Retina (tissue), 1 donor: ENCODE measurements at regions not wholly inside any gene's neighbourhood (a gene's known extent, or its start where the extent isn't known, plus 50 kb on each side); places are given as distances from the start of the nearest gene placed in this dataset.
A peak's percentile ranks its signal among the peaks of the same experiment; 100 is the strongest.
"Not testable (repeated sequence)": the region's sequence is repeated elsewhere in the genome, so short reads cannot be mapped to it uniquely, and the experiment has no call there.

Experiments
- DNase-seq: peaks from one replicate; pipeline ENCODE4 v3.0.0-alpha.2; 2016

GRCh38 chr12:58069268-58069963 is 128.0 kb downstream of the ATP23 start:
- no peak for DNase-seq

- peak; percentile 47 for DNase-seq
These were observed 130.6 kb downstream of the ATP23 start for GRCh38 chr12:58071994-58072393.

GRCh38 chr12:58074259-58074658 is 132.9 kb downstream of the ATP23 start:
- no peak for DNase-seq

- DNase-seq: no peak
These were observed 138.4 kb downstream of the ATP23 start for GRCh38 chr12:58079806-58080205.

- no peak for DNase-seq
These were observed 140.1 kb downstream of the ATP23 start for GRCh38 chr12:58081488-58081887.

GRCh38 chr12:58082996-58083395 is 141.6 kb downstream of the ATP23 start:
- no peak for DNase-seq

GRCh38 chr12:58086006-58086405 is 144.6 kb downstream of the ATP23 start:
- DNase-seq: no peak

- DNase-seq: no peak
These were observed 145.6 kb downstream of the ATP23 start for GRCh38 chr12:58086930-58087329.

GRCh38 chr12:58087423-58088127 is 146.2 kb downstream of the ATP23 start:
- no peak for DNase-seq

GRCh38 chr12:58089588-58089987 is 148.2 kb downstream of the ATP23 start:
- DNase-seq: no peak

- DNase-seq: no peak
These were observed 149.3 kb downstream of the ATP23 start for GRCh38 chr12:58090685-58091084.

- no peak for DNase-seq
These were observed 153.6 kb downstream of the ATP23 start for GRCh38 chr12:58095002-58095401.

- DNase-seq: no peak
These were observed 156.4 kb downstream of the ATP23 start for GRCh38 chr12:58097741-58098140.

GRCh38 chr12:58099476-58099875 is 158.1 kb downstream of the ATP23 start:
- no peak for DNase-seq

GRCh38 chr12:58104351-58104755 is 163.0 kb downstream of the ATP23 start:
- no peak for DNase-seq

- no peak for DNase-seq
These were observed 164.1 kb downstream of the ATP23 start for GRCh38 chr12:58105225-58106119.

- DNase-seq: no peak
These were observed 164.8 kb downstream of the ATP23 start for GRCh38 chr12:58106195-58106594.

GRCh38 chr12:58117201-58117600 is 175.8 kb downstream of the ATP23 start:
- DNase-seq: no peak

GRCh38 chr12:58117667-58118066 is 176.3 kb downstream of the ATP23 start:
- DNase-seq: no peak

- DNase-seq: not testable (repeated sequence)
These were observed 184.4 kb downstream of the ATP23 start for GRCh38 chr12:58125761-58126160.

GRCh38 chr12:58131986-58132755 is 190.8 kb downstream of the ATP23 start:
- no peak for DNase-seq

- DNase-seq: no peak
These were observed 197.1 kb downstream of the ATP23 start for GRCh38 chr12:58138424-58138823.

GRCh38 chr12:58139894-58140293 is 198.5 kb downstream of the ATP23 start:
- DNase-seq: no peak
